ENCODE measurements at regions not wholly inside any gene's neighbourhood (a gene's known extent, or its start where the extent isn't known, plus 50 kb on each side); places are given as distances from the start of the nearest gene placed in this dataset.

DNA sequence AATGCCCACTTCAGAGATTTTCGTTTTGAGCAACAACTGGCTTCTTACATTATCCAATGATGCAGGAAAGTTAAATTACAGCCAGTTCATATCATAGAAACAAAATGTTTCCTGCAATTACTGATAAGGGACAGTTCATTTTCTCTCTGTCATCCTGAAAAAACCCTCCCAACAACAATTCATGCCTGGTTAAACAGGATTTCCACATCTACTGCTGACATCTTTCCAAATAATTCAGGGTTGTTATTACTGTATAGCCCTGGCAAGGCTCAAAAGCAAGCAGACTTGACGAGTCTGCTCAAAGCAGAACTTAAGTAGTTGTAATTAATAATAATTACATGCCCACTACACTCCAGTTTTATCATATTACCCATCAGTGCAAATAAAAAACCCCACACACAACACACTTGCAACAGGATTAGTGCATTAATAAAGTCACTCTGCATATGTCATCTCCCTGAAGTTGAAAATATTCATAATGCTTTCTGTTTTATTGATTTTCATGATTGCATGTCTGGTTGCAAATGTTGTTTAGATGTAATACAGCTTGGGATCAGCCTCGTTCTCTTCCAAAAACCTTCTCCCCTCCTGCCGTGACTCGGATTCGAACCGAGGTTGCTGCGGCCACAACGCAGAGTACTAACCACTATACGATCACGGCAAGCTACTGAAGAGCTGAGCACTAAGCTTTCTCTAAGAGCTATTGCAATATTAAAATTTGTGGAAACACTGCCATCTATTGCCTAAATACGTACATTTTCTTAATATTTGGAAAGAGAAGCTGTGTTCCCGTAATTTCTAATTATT lies 119.6 kb upstream of the NFIB start:
- no peak for DNase-seq (ENCODE audit: low read depth, low spot score)

DNA sequence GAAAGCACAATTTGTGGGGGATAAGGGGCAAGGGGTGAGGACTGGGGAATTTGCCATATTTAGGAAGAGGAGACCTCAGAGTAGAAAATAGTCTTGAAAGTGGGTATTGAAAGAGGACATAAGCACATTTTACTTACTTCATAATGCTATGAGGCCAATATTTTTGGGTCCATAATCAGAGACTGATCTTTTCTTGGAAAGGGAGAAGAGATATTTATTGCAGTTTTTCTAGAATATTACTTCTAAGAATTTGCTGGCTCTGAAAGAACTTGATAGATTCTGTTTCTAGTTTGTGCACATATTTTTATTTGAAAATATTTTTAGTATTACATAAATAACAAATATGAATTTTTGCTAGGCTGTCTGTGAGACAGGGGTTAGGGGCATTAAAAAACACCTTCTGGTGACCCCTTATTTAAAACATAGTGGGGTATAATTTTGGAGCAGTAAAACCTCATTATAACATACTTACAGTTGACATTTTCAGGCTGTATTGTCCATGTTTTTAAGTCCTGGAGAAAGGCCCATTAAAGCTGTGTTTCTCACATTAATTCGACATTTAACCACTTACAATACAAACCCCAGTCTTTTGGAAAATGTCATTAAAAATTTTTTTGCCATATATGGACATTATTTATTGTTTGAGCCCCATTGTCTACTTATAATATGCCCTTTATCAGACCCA lies 118.9 kb upstream of the NFIB start:
- DNase-seq (ENCODE audit: low read depth, low spot score), result no peak

DNA sequence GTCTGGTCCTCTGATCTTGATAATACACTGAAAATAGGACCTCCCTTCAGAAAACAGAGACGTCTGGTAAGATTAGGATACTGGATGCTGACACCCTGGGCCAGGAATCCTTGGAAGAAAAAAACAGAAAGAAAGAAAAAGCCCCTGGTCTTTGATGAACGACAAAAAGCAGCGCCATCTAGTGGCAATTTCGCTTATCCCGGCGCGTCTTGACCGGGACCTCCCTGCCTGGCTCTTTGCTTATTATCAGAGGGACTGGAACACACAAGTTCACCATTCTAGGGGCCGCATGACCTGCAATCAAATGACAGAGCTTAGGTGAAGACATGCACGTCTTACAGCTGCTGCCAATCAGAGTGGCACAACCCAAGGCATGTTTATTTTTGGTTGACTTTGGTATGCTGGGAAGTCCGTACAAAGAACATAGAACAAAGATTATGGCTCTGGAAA lies 114.9 kb upstream of the NFIB start:
- no peak for DNase-seq (ENCODE audit: low read depth, low spot score)

DNA sequence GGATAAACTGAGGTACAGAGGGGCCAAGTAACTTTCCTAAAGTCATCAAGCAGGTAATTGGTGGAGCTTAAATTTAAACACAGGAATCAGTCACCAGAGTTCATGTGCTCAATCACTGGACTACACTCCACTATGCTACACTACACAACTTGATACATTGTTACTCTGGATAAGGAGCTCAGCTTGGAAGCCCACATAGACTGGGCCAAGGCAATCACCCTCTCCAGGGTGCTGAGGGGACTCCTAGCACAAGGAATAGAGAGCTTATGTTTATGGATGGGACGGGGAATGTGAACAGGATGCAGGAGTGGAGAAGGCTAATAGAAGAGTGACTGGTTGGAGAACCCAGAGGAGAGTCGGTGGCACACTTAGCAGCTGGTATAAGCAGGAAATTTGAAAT lies 113.5 kb upstream of the NFIB start:
- no peak for DNase-seq (ENCODE audit: low read depth, low spot score)

DNA sequence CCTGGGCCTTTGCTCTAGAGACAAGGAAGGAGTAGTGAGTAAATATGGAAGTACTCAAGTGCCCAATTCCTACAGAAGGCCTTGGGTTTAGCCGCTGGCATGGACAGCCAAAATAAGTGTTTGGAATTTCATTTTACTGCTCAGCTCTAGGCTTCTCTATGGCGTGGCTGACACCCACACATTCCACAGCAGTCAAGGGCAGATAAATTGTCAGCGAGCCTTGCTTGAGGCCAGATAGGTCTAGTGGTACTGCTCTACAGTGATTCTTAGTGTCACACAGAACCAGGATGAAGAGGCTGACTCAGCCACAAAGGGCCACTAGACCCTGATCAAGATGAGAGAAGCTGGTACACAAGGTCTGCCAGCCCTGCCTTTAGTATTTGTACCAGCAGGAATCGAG lies 111.0 kb upstream of the NFIB start:
- DNase-seq (ENCODE audit: low read depth, low spot score), result no peak

DNA sequence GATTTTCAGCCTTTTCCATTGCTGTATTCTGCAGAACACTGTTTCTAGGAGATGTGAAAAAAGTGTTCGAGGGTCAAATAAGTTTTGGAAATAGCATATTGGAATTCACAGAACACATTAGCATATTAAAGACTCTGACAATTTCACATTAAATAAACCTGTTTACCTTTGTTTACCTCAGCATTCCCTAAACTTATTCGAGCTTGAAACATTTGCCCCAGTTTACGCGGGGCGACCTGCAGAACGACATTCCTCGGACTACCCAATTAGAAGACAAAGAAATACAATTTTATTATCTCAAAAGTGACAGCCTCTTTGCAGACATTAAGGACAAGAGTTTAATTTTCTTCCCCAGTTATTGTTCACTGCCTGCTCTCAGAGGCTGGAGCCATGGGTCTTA lies 110.3 kb upstream of the NFIB start:
- DNase-seq (ENCODE audit: low read depth, low spot score), result no peak

DNA sequence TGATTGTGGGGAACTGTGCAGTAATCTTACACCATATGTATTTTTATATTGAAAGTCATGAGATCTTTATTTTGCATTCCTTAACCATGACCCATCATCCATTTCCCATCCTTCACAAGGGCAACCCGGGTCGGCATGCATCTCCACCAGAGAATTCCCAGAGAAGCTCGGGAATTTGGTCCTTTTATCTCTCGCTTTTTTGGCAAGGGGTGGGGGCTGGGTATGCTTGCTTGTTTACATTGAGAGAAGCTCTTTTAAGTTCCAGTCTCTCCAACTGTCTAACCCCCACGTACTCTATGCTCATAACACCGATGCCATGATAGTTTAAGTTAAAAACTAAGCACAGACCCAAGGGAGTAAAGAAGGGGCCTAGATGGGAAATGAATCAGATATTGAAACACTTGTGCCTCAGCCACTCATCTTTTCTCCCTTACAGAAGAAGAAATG lies 109.9 kb upstream of the NFIB start:
- peak; percentile 74 for DNase-seq (ENCODE audit: low read depth, low spot score)

DNA sequence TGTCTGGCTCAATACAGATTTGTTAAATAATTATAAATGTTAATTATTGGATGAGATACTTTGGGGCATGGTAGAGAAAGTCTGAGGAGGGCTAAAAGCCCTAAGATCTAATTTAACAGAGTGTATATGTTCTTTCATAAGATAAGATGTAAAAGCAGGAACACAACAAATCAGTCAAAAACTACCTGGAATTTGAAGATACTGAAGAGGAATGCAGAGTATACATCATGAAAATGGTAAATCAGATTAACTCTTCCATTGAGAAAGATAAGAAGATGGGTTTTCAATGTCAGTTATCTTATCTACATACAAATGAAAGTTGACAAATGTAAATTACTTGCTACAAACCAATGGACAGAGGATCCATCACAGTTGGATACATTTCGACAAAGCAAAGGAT lies 107.3 kb upstream of the NFIB start:
- no peak for DNase-seq (ENCODE audit: low read depth, low spot score)

DNA sequence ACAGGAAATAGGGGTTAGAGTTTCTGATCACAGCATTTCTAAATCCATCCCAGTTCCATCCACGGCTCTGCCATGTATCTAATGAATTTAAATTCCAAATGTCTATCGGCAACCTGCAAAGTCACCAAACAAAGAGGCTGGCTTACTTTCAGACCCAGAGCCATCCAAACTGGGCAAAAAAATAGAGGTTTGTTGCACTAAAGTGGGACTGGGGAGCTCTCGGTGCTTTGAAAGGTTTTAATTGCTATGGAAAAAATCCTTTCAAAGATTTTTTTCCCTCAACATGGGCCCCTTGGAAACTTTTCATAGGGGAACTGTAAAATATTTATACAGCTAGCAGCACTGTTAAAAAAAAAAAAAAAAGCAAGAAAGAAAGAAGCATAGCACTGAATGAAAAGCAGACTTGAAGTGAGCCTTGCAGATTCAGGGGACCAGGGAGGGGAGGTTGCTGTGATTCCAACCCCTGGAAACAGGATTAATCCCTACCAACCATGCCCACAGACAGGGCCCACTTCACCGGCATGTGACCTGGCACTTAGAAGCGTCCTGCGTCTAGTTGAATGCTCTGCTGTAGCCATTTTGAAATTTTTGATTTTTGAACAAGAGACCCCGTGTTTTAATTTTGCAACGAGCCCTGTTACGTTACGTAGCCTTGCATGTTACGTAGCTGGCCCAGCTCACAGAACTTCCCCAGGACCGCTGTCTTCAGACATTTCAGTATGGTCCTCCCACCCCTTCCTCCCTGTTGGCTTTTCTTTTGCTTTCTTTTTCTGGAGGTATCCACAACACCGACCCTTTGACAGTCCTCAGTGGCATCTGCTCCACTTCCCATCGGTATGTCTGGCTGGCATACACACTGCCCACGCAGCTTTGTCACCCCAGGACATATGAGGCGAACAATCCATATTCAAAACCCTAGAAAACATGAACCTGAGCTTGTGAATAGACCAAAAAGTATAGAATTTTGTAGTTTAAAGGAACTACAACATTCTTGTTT lies 105.3 kb upstream of the NFIB start:
- no peak for DNase-seq (ENCODE audit: low read depth, low spot score)

DNA sequence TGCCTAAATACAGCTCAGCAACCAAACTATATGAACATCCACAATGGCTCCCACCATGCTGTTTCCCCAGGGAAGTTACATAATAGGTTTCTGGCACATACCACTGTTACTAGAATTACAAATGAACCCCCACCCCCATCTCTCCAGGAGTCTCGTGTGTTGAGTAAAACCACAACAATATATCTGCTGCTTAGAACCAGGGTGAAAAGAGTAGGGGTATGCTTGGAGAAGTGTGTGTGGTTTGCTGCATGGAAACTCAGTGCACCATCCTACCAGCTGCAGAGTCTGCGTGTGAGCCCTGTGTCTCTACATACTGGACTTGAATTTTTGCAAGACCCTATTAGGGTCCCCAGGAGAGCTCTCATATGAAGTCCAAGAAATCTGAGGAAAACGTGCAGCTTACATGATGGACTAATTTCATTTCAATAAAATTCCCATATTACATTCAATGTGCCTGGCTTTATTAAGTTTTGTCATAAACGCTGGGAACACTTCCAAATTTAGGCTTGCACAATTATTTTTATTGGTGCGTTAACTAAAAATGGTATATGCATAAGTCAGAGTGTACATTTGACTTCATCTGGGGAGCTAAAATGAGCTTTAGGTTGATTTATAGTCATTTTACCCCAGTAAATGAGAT lies 104.5 kb upstream of the NFIB start:
- no peak for DNase-seq (ENCODE audit: low read depth, low spot score)

DNA sequence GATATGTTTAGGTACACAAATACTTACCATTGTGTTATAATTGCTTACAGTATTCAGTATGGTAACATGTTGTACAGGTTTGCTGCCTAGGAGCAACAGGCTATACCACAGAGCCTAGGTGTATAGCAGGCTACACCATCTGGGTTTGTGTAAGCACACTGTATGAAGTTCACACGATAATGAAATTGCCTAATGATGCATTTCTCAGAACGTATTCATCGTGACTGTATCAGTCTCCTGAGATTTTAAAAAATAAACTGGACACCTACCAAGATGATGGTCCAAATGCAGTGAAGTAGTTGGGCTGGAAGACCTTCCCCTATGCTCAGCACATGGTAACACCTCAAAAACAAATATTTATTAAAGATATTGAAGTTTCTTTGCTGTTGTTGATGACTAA lies 103.3 kb upstream of the NFIB start:
- DNase-seq (ENCODE audit: low read depth, low spot score), result no peak

DNA sequence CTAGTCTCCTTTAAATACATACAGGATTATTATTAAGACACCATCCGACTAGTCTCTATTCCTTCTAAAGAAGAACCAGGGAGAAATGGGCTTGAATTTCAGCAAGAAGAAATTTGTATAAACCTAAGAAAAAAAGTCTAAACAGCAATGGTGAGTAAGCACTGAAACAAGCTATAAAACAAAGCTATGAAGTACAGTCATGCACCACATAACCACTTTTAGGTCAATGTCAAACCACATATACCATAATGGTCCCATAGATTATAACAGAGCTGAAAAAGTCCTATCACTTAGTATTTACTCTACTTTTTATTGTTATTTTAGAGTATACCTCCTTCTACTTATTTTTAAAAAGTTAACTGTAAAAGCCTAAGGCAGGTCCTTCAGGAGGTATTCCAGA lies 102.0 kb upstream of the NFIB start:
- DNase-seq (ENCODE audit: low read depth, low spot score), result no peak

DNA sequence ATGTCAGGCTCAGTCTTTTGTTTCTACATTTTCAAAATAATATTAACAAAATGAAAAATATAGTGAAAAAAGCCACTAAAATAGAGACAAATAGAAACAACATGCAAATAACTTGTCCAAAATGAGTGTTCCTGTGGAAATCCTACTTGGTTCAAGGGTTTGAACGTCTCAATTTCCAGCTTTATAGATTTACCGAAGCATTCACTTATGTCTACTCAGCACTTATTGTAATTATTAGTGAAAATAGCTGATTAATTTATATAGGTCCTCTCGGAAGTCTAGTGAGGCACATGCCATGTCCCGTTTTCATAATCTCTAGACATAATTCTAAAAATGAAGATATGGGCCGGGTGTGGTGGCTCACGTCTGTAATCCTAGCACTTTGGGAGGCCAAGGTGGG lies 99.9 kb upstream of the NFIB start:
- DNase-seq (ENCODE audit: low read depth, low spot score), result no peak

DNA sequence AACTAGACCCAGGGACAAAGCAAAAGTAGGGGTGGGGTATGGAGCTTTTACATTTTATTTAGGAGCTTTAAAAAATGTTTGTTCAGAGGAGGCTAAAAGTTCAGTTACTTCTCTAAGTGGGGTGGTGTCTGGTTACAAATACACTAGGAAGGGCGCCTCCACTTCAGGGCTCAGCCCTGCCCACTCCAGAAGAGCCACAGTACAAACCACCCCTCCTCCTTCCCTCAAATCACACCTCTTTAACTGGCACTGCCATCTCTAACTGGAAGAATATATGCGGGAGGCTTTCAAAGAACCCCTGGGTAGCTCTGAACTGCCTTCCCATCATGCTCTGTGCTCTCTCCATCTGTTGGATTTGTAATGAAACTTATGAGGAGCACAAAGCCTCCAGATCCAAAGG lies 98.8 kb upstream of the NFIB start:
- no peak for DNase-seq (ENCODE audit: low read depth, low spot score)

DNA sequence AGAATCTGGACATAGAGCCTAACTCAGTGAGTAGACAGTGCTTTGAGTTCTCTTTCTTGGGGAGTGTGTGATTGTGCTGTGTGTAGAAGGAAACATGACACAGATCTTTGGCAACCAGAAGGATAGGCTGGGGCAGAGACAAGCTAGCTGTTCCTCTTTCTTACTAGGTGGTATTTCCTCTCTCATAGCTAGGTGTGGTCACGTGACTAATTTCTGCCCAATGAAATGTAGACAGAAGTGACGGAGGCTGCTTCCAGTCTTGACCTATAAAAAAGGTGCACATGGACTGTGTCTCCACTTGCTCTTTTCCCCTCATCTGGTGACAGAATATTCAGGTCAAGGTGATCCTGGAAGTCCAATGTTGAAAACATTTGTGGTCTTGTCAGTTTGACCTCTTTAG lies 92.5 kb upstream of the NFIB start:
- DNase-seq (ENCODE audit: low read depth, low spot score), result no peak

DNA sequence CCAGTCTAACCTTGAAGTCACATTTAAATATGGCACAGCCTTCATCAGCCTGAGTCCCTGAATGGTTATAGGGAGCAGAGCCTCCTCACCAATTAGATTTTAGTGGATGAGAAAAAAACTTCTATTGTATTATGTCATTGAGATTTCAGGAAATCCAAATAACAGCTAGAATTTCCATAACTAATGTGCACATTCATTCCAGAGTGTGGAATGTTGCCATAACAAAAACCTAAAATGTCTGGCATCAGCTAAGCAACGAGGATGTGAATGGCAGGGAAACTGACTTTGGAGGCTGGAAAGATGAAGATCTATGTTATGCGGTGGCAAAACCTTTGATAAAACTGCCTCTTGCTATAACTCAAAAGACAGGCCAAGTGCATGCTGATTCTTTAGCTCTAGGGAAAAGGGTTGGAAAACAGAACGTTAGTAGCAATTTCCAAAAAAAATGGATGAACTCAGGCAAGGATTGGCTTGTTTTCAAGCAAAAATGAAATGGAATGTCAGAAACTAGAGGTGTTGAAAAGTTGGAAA lies 91.3 kb upstream of the NFIB start:
- DNase-seq (ENCODE audit: low read depth, low spot score), result no peak

DNA sequence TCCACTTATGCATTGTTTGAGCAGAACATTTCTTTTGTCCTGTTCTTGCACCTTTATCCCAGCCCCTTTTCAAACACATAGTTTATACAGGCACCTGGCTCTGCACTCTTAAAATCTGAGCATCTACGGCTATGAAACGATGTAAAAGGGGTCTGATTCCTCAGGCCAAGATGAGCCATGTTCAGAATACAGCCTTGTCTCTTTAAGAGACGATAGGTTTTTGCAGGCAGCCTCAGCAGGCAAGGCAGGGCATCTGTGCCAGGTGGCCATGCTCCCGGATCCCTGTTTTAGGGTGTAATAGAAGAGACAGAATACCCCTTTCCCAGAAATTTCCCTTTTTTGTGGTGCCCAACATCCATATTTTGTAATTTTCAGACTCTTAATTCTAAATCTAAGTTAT lies 89.1 kb upstream of the NFIB start:
- no peak for DNase-seq (ENCODE audit: low read depth, low spot score)

DNA sequence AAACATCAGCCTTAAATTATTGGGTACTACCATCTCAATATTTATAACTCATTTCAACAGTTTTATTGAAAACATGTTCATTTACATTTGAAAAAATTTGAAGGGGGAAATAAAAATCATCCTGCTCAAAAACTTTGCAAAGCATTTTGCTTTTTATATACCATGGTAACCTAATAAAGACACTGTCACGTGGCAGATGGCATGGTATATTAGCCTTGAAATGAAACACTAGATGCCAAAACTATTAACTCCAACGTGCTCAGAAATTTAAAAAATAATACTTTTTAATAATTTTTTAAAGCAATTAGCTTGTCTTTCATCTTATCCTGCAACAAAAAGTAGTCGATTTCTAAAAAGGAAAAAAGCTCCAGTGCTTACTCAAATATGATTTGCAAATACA lies 88.6 kb upstream of the NFIB start:
- no peak for DNase-seq (ENCODE audit: low read depth, low spot score)

DNA sequence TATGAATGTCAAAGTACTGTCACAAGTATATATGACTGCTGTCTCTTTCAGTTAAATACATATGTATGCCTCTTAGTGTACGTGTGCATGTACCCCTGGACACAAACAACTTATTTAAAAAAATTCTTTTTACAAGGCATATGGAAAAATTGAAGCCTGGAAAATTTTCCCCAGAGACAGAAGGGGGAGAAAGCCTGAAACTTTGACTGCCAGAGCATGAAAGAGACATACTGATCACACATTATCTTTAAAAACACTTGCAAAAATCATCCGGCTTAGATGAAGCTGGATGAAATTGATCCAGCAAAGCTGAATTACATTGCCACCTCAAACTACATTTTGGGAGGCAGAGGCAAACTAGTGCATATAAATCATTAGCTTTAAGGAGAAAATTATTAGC lies 88.0 kb upstream of the NFIB start:
- DNase-seq (ENCODE audit: low read depth, low spot score), result no peak

DNA sequence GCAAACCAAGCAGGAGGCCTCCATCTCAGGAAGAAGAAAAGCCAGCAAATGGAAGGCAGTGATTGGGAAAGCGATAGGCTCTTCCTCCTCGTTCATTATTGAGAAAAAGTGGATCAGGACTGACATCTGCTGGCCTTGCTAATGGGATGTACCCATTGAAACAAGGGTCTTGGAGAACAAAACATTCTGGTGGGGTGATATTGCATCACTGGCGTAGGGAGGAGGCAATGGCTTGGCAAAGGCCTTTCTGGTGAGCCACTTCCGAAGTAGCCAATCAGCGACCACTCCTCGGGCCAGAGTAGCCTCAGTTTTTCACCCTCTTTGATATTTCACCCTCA lies 86.7 kb upstream of the NFIB start:
- peak; percentile 58 for DNase-seq (ENCODE audit: low read depth, low spot score)
